ENCODE measurements at regions not wholly inside any gene's neighbourhood (a gene's known extent, or its start where the extent isn't known, plus 50 kb on each side); places are given as distances from the start of the nearest gene placed in this dataset.

DNA sequence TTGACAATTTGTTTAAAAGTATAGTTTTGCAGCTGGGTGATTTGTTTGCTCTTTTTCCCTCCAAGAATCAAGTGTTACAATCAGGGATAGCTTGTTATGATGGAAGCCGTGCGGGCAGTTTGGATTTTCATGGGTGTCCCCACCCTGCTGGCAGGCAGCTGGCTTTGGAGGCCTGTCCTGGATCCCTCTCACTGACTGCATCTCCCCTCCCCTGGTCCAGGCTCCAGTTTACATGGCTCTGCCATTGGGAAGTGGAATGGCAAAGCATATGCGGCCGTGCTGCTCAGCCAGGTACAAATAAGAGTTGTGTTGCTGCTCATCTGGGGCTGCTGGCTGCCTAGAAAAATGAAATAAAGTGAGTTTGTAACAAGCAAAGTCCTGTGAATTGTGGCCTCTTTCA is 76.0 kb downstream of the CXCL12 start:
- TF ChIP-seq CTCF (optimal IDR thresholded peaks at IDR 0.05 in 1 of 3, IDR thresholded peaks at IDR 0.05 in 1 of 3, conservative IDR thresholded peaks at IDR 0.05 in 1 of 3; ENCODE audit: extremely low read depth in 1 of 3, insufficient read depth in 2 of 3, low read length in 3 of 3): no peak
- TF ChIP-seq EZH2 (IDR thresholded peaks at IDR 0.05; ENCODE audit: low read length): no peak
